H1 (cell line): ENCODE measurements at regions not wholly inside any gene's neighbourhood (a gene's known extent, or its start where the extent isn't known, plus 50 kb on each side); places are given as distances from the start of the nearest gene placed in this dataset.
A peak's percentile ranks its signal among the peaks of the same experiment; 100 is the strongest.

Source experiments
- CTCF ChIA-PET: fragments of 300-600 bp; sonication (Branson Sonifier 250); formaldehyde crosslinking; loops from one replicate; lab custom pipeline; 2021; ENCODE audit not compliant: partially characterized antibody; lab: Charles Lee
- POLR2A ChIA-PET: fragments of 300-600 bp; sonication (Branson Sonifier 250); formaldehyde crosslinking; loops from one replicate; lab custom pipeline; 2021; ENCODE audit warnings: inconsistent platforms; ENCODE audit not compliant: partially characterized antibody; lab: Charles Lee
- DNase-seq, 2 experiments: peaks; one replicate each; pipeline versions ENCODE4 v3.0.0 to v3.0.0-alpha.2; 2010 to 2022; ENCODE audit warnings: low spot score in 2 of 2, low read depth in 1 of 2, mixed read lengths in 1 of 2
- FAIRE-seq: peaks from 2 replicates; lab custom pipeline; 2011; peaks lifted over from hg19 to GRCh38; lab: Jason Lieb, UNC
- H2AFZ ChIP-seq: 2 replicates; pipeline ENCODE4 v1.8.1; 2012; ENCODE audit warnings: low read length, inconsistent platforms
- H2AK5ac ChIP-seq: 2 replicates; pipeline ENCODE4 v1.6.1; 2013; ENCODE audit warnings: low read depth, low read length
- H2BK120ac ChIP-seq: replicated peaks from 2 replicates; pipeline ENCODE3; 2013; ENCODE audit warnings: low read depth, low read length, inconsistent platforms
- H2BK12ac ChIP-seq: 2 replicates; pipeline ENCODE4 v1.6.1; 2013; ENCODE audit warnings: low read depth, low read length
- H2BK15ac ChIP-seq: 2 replicates; pipeline ENCODE4 v1.6.1; 2013; ENCODE audit warnings: low read length
- H2BK20ac ChIP-seq: 2 replicates; pipeline ENCODE4 v1.6.1; 2013; ENCODE audit warnings: low read length
- H2BK5ac ChIP-seq: 2 replicates; pipeline ENCODE4 v1.6.1; 2013; ENCODE audit warnings: low read depth, low read length
- H3K14ac ChIP-seq: 2 replicates; pipeline ENCODE4 v1.6.1; 2013; ENCODE audit warnings: inconsistent platforms; ENCODE audit not compliant: insufficient read length
- H3K18ac ChIP-seq: 2 replicates; pipeline ENCODE4 v1.6.1; 2013; ENCODE audit warnings: low read length; ENCODE audit errors: extremely low read depth
- H3K23ac ChIP-seq: 2 replicates; pipeline ENCODE4 v1.6.1; 2013; ENCODE audit warnings: inconsistent platforms; ENCODE audit not compliant: insufficient read length
- H3K23me2 ChIP-seq: 2 replicates; pipeline ENCODE4 v1.6.1; 2013; ENCODE audit warnings: low read depth, low read length
- H3K27ac ChIP-seq: 2 replicates; pipeline ENCODE4 v1.6.1; 2011; ENCODE audit warnings: low read depth, low read length, inconsistent platforms
- H3K27me3 ChIP-seq, 4 experiments: replicated peaks in 1 of 4; 1 replicate in 1 of 4; 2 replicates in 3 of 4; pipeline versions ENCODE4 v1.6.1 to v1.8.1; 2011 to 2013; ENCODE audit warnings: low read length in 3 of 4, mild to moderate bottlenecking in 3 of 4, inconsistent platforms in 2 of 4, mixed read lengths in 2 of 4, moderate library complexity in 1 of 4; ENCODE audit not compliant: control insufficient read depth in 3 of 4, insufficient read depth in 3 of 4; ENCODE audit errors: extremely low read depth in 1 of 4
- H3K36me3 ChIP-seq, 4 experiments: 2 replicates each; pipeline versions ENCODE4 v1.6.1 to v1.8.1; 2011 to 2013; ENCODE audit warnings: mild to moderate bottlenecking in 4 of 4, low read length in 3 of 4, moderate library complexity in 2 of 4, control low read depth in 1 of 4, inconsistent platforms in 1 of 4; ENCODE audit not compliant: insufficient read depth in 4 of 4, control insufficient read depth in 2 of 4
- H3K4ac ChIP-seq: replicated peaks from 2 replicates; pipeline ENCODE3; 2013; ENCODE audit warnings: low read length, low read depth, mixed read lengths, inconsistent platforms; ENCODE audit not compliant: insufficient read length
- H3K4me1 ChIP-seq, 4 experiments: replicated peaks in 1 of 4; 1 replicate in 1 of 4; 2 replicates in 3 of 4; pipeline versions ENCODE4 v1.6.1 to v1.8.1; 2011 to 2013; ENCODE audit warnings: low read length in 3 of 4, inconsistent platforms in 2 of 4, mixed read lengths in 1 of 4; ENCODE audit not compliant: insufficient read depth in 4 of 4, control insufficient read depth in 3 of 4
- H3K4me2 ChIP-seq, 2 experiments: 2 replicates each; pipeline versions ENCODE4 v1.6.1 to v1.8.1; 2011 to 2013; ENCODE audit warnings: low read depth in 2 of 2, low read length in 2 of 2, control low read depth in 1 of 2, inconsistent platforms in 1 of 2, mild to moderate bottlenecking in 1 of 2; ENCODE audit not compliant: insufficient read depth in 1 of 2
- H3K4me3 ChIP-seq, 4 experiments: fragments of 200-600, 300-600 bp in 1 of 4; sonication (generic), shearing (Covaris generic), sonication (Bioruptor Twin) in 1 of 4; 2 replicates each; pipeline versions ENCODE4 v1.5.1 to v1.8.1; 2011 to 2016; ENCODE audit warnings: low read length in 4 of 4, low read depth in 3 of 4, control low read depth in 2 of 4, inconsistent platforms in 2 of 4, mild to moderate bottlenecking in 2 of 4, mixed read lengths in 1 of 4, moderate library complexity in 1 of 4; ENCODE audit not compliant: insufficient read depth in 2 of 4; ENCODE audit errors: extremely low read depth in 1 of 4
- H3K56ac ChIP-seq: replicated peaks from 2 replicates; pipeline ENCODE3; 2013; ENCODE audit warnings: low read depth, mild to moderate bottlenecking, mixed read lengths, low read length, inconsistent platforms; ENCODE audit not compliant: insufficient read length
- H3K79me1 ChIP-seq: 2 replicates; pipeline ENCODE4 v1.6.1; 2013; ENCODE audit warnings: low read depth, low read length, control low read depth
- H3K79me2 ChIP-seq, 2 experiments: 2 replicates each; pipeline versions ENCODE4 v1.6.1 to v1.8.1; 2012 to 2013; ENCODE audit warnings: low read length in 2 of 2, mild to moderate bottlenecking in 2 of 2, inconsistent platforms in 1 of 2; ENCODE audit not compliant: insufficient read depth in 2 of 2, control insufficient read depth in 1 of 2
- H3K9ac ChIP-seq, 4 experiments: replicated peaks in 1 of 4; 1 replicate in 1 of 4; 2 replicates in 3 of 4; pipeline versions ENCODE4 v1.6.1 to v1.8.1; 2011 to 2013; ENCODE audit warnings: low read depth in 3 of 4, low read length in 3 of 4, control low read depth in 2 of 4, mild to moderate bottlenecking in 2 of 4, moderate library complexity in 2 of 4, inconsistent platforms in 1 of 4; ENCODE audit errors: extremely low read depth in 1 of 4
- H3K9me3 ChIP-seq, 2 experiments: 2 replicates each; pipeline versions ENCODE4 v1.6.1 to v1.8.1; 2012 to 2013; ENCODE audit warnings: mild to moderate bottlenecking in 2 of 2, moderate library complexity in 2 of 2, control low read depth in 1 of 2, inconsistent platforms in 1 of 2, low read depth in 1 of 2, low read length in 1 of 2, mixed read lengths in 1 of 2; ENCODE audit not compliant: insufficient read depth in 2 of 2
- H4K20me1 ChIP-seq, 2 experiments: replicated peaks in 1 of 2; 2 replicates each; pipeline versions ENCODE3 to v1.8.1; 2011 to 2013; ENCODE audit warnings: inconsistent platforms in 2 of 2, low read length in 2 of 2, mild to moderate bottlenecking in 1 of 2; ENCODE audit not compliant: insufficient read depth in 2 of 2, control insufficient read depth in 1 of 2
- H4K5ac ChIP-seq: 2 replicates; pipeline ENCODE4 v1.6.1; 2013; ENCODE audit warnings: low read length, low read depth, mixed read lengths, inconsistent platforms; ENCODE audit not compliant: insufficient read length
- H4K8ac ChIP-seq: 2 replicates; pipeline ENCODE4 v1.8.0; 2013; ENCODE audit warnings: mild to moderate bottlenecking, moderate library complexity, low read length, inconsistent platforms; ENCODE audit not compliant: insufficient read depth; ENCODE audit errors: extremely low read depth
- H4K91ac ChIP-seq: replicated peaks from 2 replicates; pipeline ENCODE3; 2013; ENCODE audit warnings: low read length, mixed read lengths, inconsistent platforms; ENCODE audit not compliant: insufficient read length
- CBX8 ChIP-seq: fragments of 300-800, 300-1000 bp; sonication (generic); IDR thresholded peaks from 2 replicates; pipeline ENCODE4 v1.7.1; 2016; ENCODE audit warnings: low read depth, low read length, borderline replicate concordance
- EP300 ChIP-seq, 2 experiments: IDR thresholded peaks; 1 replicate in 1 of 2; 2 replicates in 1 of 2; pipeline ENCODE4 v1.6.1; 2011 to 2012; ENCODE audit warnings: low read depth in 2 of 2, low read length in 2 of 2, mild to moderate bottlenecking in 2 of 2, borderline replicate concordance in 1 of 2, inconsistent platforms in 1 of 2, moderate library complexity in 1 of 2
- GABPA ChIP-seq: IDR thresholded peaks from 2 replicates; pipeline ENCODE4 v1.6.1; 2011; ENCODE audit warnings: mild to moderate bottlenecking, low read length, moderate library complexity, borderline replicate concordance; ENCODE audit not compliant: insufficient read depth
- JUN ChIP-seq: IDR thresholded peaks from 2 replicates; pipeline ENCODE4 v1.6.1; 2011; ENCODE audit warnings: low read depth, mild to moderate bottlenecking, improper control_type of control experiment, low read length
- RAD21 ChIP-seq, 2 experiments: IDR thresholded peaks in 1 of 2; conservative IDR thresholded peaks in 1 of 2; 2 replicates each; pipeline ENCODE4 v1.6.1; 2011; ENCODE audit warnings: low read depth in 2 of 2, low read length in 2 of 2, improper control_type of control experiment in 1 of 2, inconsistent platforms in 1 of 2, mild to moderate bottlenecking in 1 of 2, moderate library complexity in 1 of 2
- RNF2 ChIP-seq: fragments of 200-900, 300-1000 bp; sonication (generic); IDR thresholded peaks from 2 replicates; pipeline ENCODE4 v1.7.1; 2016; ENCODE audit warnings: borderline replicate concordance, low read depth, mild to moderate bottlenecking, antibody characterized with exemption, low read length; ENCODE audit not compliant: poor library complexity, severe bottlenecking; ENCODE audit errors: missing control alignments
- SIN3A ChIP-seq, 2 experiments: IDR thresholded peaks in 1 of 2; conservative IDR thresholded peaks in 1 of 2; 2 replicates each; pipeline ENCODE4 v1.6.1; 2011 to 2012; ENCODE audit warnings: low read length in 2 of 2, improper control_type of control experiment in 1 of 2, low read depth in 1 of 2, mild to moderate bottlenecking in 1 of 2
- TBP ChIP-seq: IDR thresholded peaks from 2 replicates; pipeline ENCODE4 v1.6.1; 2011; ENCODE audit warnings: low read depth, low read length, improper control_type of control experiment
- ZNF274 ChIP-seq: IDR thresholded peaks from 2 replicates; pipeline ENCODE4 v1.7.0; 2012; ENCODE audit warnings: low read length, borderline replicate concordance; ENCODE audit errors: extremely low read depth
- WGBS, 2 experiments: shearing (Covaris generic) in 1 of 2; methylation state at CpG; one replicate each; pipeline versions ENCODE4 v1.1.6 to v1.1.7; 2013 to 2015; ENCODE audit warnings: low lambda C conversion rate in 2 of 2, mixed read lengths in 2 of 2, inconsistent platforms in 1 of 2, low coverage in 1 of 2, missing lambda C conversion rate in 1 of 2; ENCODE audit not compliant: insufficient replicate concordance in 2 of 2, insufficient coverage in 1 of 2, insufficient read length in 1 of 2; ENCODE audit errors: extremely low coverage in 1 of 2, missing lambda C conversion rate in 1 of 2; 5-methylcytosine and 5-hydroxymethylcytosine counted together
- TF ChIP-seq, protein P1 (sequence below), 3 experiments: IDR thresholded peaks; 1 replicate in 2 of 3; 2 replicates in 1 of 3; pipeline versions ENCODE4 v1.5.1 to v1.6.1; 2011; ENCODE audit warnings: low read length in 3 of 3, mild to moderate bottlenecking in 3 of 3, inconsistent platforms in 2 of 3, low read depth in 1 of 3, moderate library complexity in 1 of 3; ENCODE audit not compliant: insufficient read depth in 1 of 3; ENCODE audit errors: control extremely low read depth in 1 of 3

GRCh38 chr2:41940745-41941063 lies 107.1 kb upstream of the PKDCC start:
- H4K5ac ChIP-seq: no peak overlapping the region
- peak overlapping the region; percentile 98; the same call in 1 of the 2 replicates for H2BK5ac ChIP-seq
- H3K27me3 ChIP-seq: no peaks in the 10 kb centered on the region; a peak in 1 of 7 replicates
- H3K36me3 ChIP-seq: no peaks in the 10 kb centered on the region
- H3K9ac ChIP-seq: no peak overlapping the region
- H4K20me1 ChIP-seq: no peaks in the 10 kb centered on the region
- H3K18ac ChIP-seq: no peak overlapping the region; the same call in 1 of the 2 replicates
- H3K79me2 ChIP-seq: no peaks in the 10 kb centered on the region
- no peak overlapping the region for H3K56ac ChIP-seq
- H4K91ac ChIP-seq: no peak overlapping the region
- no peaks in the 10 kb centered on the region for H3K23me2 ChIP-seq
- DNase-seq (no peak), FAIRE-seq (no peak)
- 0 out of 2 replicates have a peak overlapping the region, but pooled peaks have one; percentile 4 for H2BK20ac ChIP-seq
- no peak overlapping the region for H3K4me3 ChIP-seq
- no peak overlapping the region for H2BK12ac ChIP-seq
- H2AK5ac ChIP-seq: no peak overlapping the region
- no peak overlapping the region for H3K23ac ChIP-seq
- ChIA-PET CTCF (interaction anchor here (1.2 to 4.4 kb wide), 5 partner anchors 8 to 126 kb away, joined by 4 to 29 read pairs (median 4); no protein-coding TSS in a partner anchor), POLR2A (interaction anchor here (0.6 to 4.4 kb wide), 3 partner anchors 8 to 131 kb away, joined by 3 to 47 read pairs (median 5); no protein-coding TSS in a partner anchor)
- H3K79me1 ChIP-seq: no peaks in the 10 kb centered on the region
- peaks cover 10 to 33% (median 26%) of the 10 kb centered on the region in 4 experiments for H3K4me1 ChIP-seq
- H3K4ac ChIP-seq: no peak overlapping the region
- no peak overlapping the region for H3K14ac ChIP-seq
- no peaks in the 10 kb centered on the region for H3K9me3 ChIP-seq
- no peak overlapping the region for H2BK120ac ChIP-seq
- H2AFZ ChIP-seq: no peak overlapping the region
- no peak overlapping the region for H4K8ac ChIP-seq
- no peak overlapping the region for H3K4me2 ChIP-seq
- 21% methylated on average over 2 of the region's 6 CpGs; no CpG with 5 or more reads in 1 of the 2 experiments for WGBS, 2 experiments
- TF ChIP-seq CBX8 (no peak), RAD21 (IDR thresholded peaks at IDR 0.05 in 1 of 2, conservative IDR thresholded peaks at IDR 0.05 in 1 of 2; ENCODE audit: low read depth in 2 of 2, low read length in 2 of 2) (no peak), RNF2 (no peak), TBP (no peak), GABPA (no peak), EP300 (IDR thresholded peaks at IDR 0.05; ENCODE audit: borderline replicate concordance in 1 of 2, low read depth in 2 of 2, low read length in 2 of 2) (no peak), SIN3A (conservative IDR thresholded peaks at IDR 0.05 in 1 of 2, IDR thresholded peaks at IDR 0.05 in 1 of 2; ENCODE audit: low read depth in 1 of 2, low read length in 2 of 2) (no peak), JUN (no peak), ZNF274 (no peak)
- TF ChIP-seq, protein P1, sequence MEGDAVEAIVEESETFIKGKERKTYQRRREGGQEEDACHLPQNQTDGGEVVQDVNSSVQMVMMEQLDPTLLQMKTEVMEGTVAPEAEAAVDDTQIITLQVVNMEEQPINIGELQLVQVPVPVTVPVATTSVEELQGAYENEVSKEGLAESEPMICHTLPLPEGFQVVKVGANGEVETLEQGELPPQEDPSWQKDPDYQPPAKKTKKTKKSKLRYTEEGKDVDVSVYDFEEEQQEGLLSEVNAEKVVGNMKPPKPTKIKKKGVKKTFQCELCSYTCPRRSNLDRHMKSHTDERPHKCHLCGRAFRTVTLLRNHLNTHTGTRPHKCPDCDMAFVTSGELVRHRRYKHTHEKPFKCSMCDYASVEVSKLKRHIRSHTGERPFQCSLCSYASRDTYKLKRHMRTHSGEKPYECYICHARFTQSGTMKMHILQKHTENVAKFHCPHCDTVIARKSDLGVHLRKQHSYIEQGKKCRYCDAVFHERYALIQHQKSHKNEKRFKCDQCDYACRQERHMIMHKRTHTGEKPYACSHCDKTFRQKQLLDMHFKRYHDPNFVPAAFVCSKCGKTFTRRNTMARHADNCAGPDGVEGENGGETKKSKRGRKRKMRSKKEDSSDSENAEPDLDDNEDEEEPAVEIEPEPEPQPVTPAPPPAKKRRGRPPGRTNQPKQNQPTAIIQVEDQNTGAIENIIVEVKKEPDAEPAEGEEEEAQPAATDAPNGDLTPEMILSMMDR (IDR thresholded peaks at IDR 0.05; ENCODE audit: control extremely low read depth in 1 of 3, insufficient read depth in 1 of 3, low read depth in 1 of 3, low read length in 3 of 3): no peak
- H2BK15ac ChIP-seq: no peak overlapping the region
- H3K27ac ChIP-seq: no peak overlapping the region
